ENCODE measurements at regions not wholly inside any gene's neighbourhood (a gene's known extent, or its start where the extent isn't known, plus 50 kb on each side); places are given as distances from the start of the nearest gene placed in this dataset.
"Not testable (repeated sequence)": the region's sequence is repeated elsewhere in the genome, so short reads cannot be mapped to it uniquely, and the experiment has no call there.

DNA sequence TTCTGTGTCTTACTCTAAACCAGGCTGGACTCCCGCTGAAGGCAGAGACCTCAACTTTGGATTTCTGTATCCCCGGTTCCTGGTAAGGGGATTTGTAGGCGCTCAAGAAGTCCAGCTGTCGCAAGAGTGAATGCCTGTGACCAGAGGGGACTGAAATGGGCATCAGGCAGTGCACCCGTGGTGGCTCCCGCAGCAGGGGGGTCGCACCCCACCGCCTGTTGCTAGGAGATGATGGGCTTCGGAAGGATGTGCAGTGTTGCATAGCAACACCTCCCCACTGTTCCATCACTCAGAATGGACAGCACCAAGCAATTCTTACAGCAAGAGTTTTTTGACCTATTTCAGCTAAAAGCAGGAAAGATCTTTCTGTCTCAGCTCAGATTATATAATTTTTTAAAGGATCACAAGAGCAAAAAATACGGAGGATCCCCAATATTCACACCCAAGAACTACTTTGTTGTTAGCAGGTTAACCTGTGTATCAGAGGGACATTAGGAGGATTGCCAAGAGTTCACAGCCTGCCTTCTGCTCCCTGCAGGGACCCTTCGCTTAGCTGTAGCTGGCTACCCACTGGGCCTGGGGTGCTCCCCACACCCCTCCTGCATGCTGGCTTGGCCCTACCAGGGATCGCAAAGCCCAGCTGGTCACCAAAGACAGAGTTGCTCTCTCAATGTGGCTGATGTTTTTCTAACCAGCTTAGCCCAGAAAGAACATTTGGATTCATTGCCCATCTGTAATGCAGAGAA lies 63.8 kb downstream of the SOWAHC start:
- TF ChIP-seq SUZ12 (IDR thresholded peaks at IDR 0.05; ENCODE audit: extremely low read depth, insufficient read depth, insufficient read length) (no peak), YY1 (IDR thresholded peaks at IDR 0.05; ENCODE audit: insufficient read depth, insufficient read length) (no peak), ZNF274 (IDR thresholded peaks at IDR 0.05; ENCODE audit: low read depth, low read length) (no peak)
- Histone ChIP-seq H3K27me3 (ENCODE audit: insufficient read depth, insufficient read length) (no peaks in the 10 kb centered on the region), H3K36me3 (ENCODE audit: insufficient read depth, insufficient read length, low read length) (no peaks in the 10 kb centered on the region), H3K9ac (ENCODE audit: insufficient read length, low read depth) (no peak overlapping the region), H3K4me3 (ENCODE audit: insufficient read length, low read depth) (no peak overlapping the region), H3K9me3 (ENCODE audit: insufficient read depth, low read length) (peaks cover 14% of the 10 kb centered on the region), H3K4me1 (ENCODE audit: insufficient read depth, insufficient read length) (peaks cover 7% of the 10 kb centered on the region)
- no peak for DNase-seq (ENCODE audit: low read depth, low spot score)

DNA sequence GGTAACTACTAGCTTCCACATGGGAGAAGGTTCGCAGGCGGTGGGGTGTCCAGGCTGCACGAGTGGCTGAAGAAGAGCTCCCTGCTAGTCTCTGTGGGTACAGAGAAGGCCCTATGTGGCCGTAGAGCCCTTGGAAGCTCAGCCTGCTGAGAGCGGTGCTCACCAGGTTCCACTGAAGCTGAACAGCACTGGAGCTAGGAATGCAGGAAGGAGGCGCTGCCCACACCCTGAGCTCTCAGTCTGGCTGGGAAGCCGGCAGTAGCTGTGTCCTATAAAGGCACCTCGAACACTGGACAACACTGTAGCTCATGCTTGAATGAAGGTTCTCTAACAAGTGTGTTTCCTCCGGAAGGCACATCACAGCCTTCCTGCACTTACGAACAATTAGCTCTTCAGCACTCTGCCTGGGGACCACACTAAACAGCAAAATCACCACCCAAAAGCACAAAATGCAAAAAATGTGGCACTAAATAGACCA lies 64.6 kb downstream of the SOWAHC start:
- H3K4me1 ChIP-seq (ENCODE audit: insufficient read depth, insufficient read length), result not testable (repeated sequence)

DNA sequence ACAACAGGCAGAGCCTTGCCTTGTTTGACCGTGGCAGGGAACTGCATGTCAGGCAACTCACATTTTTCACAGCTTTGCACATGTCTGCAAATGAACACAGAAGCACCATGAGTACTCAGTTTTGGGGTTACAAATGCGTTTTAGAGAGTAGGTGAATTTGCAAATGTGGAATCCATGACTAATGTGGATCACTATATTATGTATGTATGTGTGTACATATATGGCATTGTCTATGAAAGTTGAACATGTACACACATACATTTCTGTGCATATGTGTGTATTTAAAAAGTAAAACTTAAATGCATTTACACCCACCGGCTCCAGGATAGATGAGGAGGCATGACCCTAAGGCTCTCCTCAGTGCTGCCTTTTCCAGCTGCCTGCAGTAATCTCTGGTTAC lies 65.1 kb downstream of the SOWAHC start:
- no peaks in the 10 kb centered on the region for H3K36me3 ChIP-seq (ENCODE audit: insufficient read depth, insufficient read length, low read length)
- TF ChIP-seq ZNF274 (IDR thresholded peaks at IDR 0.05; ENCODE audit: low read depth, low read length), result no peak
- no peak for TF ChIP-seq SUZ12 (IDR thresholded peaks at IDR 0.05; ENCODE audit: extremely low read depth, insufficient read depth, insufficient read length)
- TF ChIP-seq YY1 (IDR thresholded peaks at IDR 0.05; ENCODE audit: insufficient read depth, insufficient read length), result no peak
- no peak overlapping the region for H3K4me3 ChIP-seq (ENCODE audit: insufficient read length, low read depth)
- no peak overlapping the region for H3K9ac ChIP-seq (ENCODE audit: insufficient read length, low read depth)
- peaks cover 7% of the 10 kb centered on the region for H3K4me1 ChIP-seq (ENCODE audit: insufficient read depth, insufficient read length)
- no peak for DNase-seq (ENCODE audit: low read depth, low spot score)
- peaks cover 2% of the 10 kb centered on the region; the same call in 1 of the 2 replicates for H3K9me3 ChIP-seq (ENCODE audit: insufficient read depth, low read length)
- no peaks in the 10 kb centered on the region for H3K27me3 ChIP-seq (ENCODE audit: insufficient read depth, insufficient read length)

More for the DNA sequence above, 64.6 kb downstream of the SOWAHC start:
- not testable (repeated sequence) for DNase-seq (ENCODE audit: low read depth, low spot score); H3K36me3 ChIP-seq (ENCODE audit: insufficient read depth, insufficient read length, low read length); H3K9ac ChIP-seq (ENCODE audit: insufficient read length, low read depth); H3K9me3 ChIP-seq (ENCODE audit: insufficient read depth, low read length); H3K27me3 ChIP-seq (ENCODE audit: insufficient read depth, insufficient read length); H3K4me3 ChIP-seq (ENCODE audit: insufficient read length, low read depth)

DNA sequence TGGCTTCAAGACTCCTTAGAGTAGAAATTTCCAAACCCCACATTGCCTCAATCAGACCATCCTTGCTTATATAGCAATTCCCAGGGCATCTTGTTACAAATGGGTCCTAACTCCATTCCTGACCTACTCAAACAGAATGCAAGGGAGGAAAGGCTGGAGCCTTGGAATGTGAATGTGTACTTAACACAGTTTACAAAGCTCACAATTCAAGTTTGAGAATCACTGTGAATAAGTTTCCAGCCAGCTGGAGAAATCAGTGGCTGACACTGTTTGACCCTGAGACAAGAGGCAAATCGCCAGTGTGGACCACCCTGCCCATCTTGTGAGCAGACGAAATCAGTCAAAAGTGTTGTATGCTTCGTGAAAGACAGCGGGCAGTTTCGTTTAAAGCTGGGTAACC lies 65.5 kb downstream of the SOWAHC start:
- Histone ChIP-seq H3K9ac (ENCODE audit: insufficient read length, low read depth) (no peak overlapping the region), H3K9me3 (ENCODE audit: insufficient read depth, low read length) (no peaks in the 10 kb centered on the region), H3K4me3 (ENCODE audit: insufficient read length, low read depth) (no peak overlapping the region), H3K4me1 (ENCODE audit: insufficient read depth, insufficient read length) (peaks cover 7% of the 10 kb centered on the region), H3K36me3 (ENCODE audit: insufficient read depth, insufficient read length, low read length) (no peaks in the 10 kb centered on the region), H3K27me3 (ENCODE audit: insufficient read depth, insufficient read length) (no peaks in the 10 kb centered on the region)
- DNase-seq (ENCODE audit: low read depth, low spot score), result no peak
- TF ChIP-seq YY1 (IDR thresholded peaks at IDR 0.05; ENCODE audit: insufficient read depth, insufficient read length) (no peak), SUZ12 (IDR thresholded peaks at IDR 0.05; ENCODE audit: extremely low read depth, insufficient read depth, insufficient read length) (no peak), ZNF274 (IDR thresholded peaks at IDR 0.05; ENCODE audit: low read depth, low read length) (no peak)

DNA sequence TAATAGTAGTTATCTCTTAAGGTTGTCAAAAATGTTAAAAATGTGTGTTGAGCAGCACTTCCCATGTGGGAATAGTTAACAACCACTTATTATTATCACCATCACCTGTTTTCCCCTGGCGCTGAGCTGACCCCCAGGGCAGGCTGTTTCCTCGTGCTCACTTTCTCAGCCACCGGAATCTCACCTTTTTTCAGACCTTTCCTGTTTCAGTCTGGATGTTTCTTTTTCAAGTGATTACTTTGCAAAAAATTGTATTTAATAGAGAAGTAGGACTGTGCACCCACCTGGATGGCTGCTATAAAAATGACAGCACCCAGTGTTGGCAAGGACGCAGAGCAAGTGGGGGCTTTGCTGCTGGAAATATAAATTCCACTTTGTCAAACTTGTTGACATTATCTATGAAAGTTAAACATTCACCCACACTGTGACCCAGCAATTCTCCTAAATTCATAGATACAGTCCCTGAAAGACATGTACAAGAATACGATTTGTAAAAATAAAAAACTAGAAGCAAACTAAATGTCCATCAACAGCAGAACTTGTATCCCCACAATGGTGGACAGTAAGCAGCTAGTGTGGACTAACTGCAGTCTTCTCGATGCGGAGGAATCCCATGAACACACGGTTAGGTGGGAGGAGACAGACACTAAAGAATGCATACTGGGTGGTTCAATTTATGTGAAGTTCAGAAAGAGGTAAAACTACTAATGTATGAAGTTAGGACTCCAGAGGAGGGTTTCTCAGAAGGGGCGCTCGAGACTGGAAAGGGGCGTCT lies 66.5 kb downstream of the SOWAHC start:
- no peak overlapping the region for H3K9ac ChIP-seq (ENCODE audit: insufficient read length, low read depth)
- DNase-seq (ENCODE audit: low read depth, low spot score), result no peak
- H3K36me3 ChIP-seq (ENCODE audit: insufficient read depth, insufficient read length, low read length), result no peaks in the 10 kb centered on the region
- no peaks in the 10 kb centered on the region for H3K27me3 ChIP-seq (ENCODE audit: insufficient read depth, insufficient read length)
- H3K4me1 ChIP-seq (ENCODE audit: insufficient read depth, insufficient read length), result peaks cover 7% of the 10 kb centered on the region
- no peak overlapping the region for H3K4me3 ChIP-seq (ENCODE audit: insufficient read length, low read depth)
- no peak for TF ChIP-seq SUZ12 (IDR thresholded peaks at IDR 0.05; ENCODE audit: extremely low read depth, insufficient read depth, insufficient read length)
- no peak for TF ChIP-seq ZNF274 (IDR thresholded peaks at IDR 0.05; ENCODE audit: low read depth, low read length)
- TF ChIP-seq YY1 (IDR thresholded peaks at IDR 0.05; ENCODE audit: insufficient read depth, insufficient read length), result no peak
- H3K9me3 ChIP-seq (ENCODE audit: insufficient read depth, low read length), result no peaks in the 10 kb centered on the region

DNA sequence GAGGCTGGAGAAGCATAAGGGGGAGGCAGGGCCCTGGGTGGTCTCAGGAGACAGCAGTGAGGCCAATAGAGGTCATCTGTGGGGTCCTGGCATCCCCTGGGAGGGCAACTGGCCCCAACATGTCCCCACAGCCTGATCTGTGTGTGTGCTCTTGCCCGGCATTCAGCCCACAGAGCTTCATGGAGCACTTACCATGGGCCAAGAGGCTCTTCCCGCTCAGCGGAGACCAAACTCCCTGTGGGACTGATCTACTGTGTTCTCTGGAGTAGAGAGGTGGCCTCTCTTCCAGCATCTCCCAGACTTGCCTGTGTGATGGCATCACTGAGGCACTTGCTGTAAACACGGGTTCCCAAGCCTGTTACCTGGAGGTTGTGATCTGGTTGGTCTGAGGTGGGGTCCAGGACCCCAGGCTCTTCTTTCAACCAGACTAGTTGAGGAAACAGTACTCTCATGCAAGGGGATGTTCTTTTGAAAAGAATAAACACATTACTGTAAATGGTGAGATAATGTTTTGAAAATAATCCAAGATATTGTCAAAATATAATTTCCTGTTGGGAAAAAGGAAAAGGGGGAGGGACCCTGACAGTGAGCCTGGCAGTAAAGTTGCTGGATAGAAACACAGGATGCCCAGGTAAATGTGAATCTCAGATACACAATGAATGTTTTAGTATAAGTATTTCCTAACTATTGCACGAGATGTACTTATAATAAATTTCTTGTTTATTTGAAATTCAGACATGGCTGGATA lies 67.6 kb downstream of the SOWAHC start:
- Histone ChIP-seq H3K27me3 (ENCODE audit: insufficient read depth, insufficient read length) (no peaks in the 10 kb centered on the region), H3K4me1 (ENCODE audit: insufficient read depth, insufficient read length) (peaks cover 2% of the 10 kb centered on the region)

DNA sequence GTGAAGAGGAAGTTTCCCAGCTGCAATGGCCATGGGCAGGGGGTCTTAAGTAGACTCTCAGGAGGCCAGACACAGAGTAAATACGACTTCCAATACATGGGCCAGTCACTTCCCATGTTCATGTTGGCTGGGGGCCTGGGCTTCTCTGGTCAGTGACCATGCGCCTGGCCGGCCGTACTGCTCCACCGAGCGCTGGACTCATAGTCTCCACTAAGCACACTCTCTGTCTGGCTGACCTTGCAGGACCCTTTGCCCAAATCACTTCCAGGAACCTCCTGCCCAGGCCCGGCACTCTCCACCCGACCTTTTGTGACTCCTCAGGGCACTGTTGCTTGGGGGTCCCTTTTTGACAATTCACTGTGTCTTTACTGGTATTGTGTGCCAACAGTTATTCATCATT lies 69.3 kb downstream of the SOWAHC start:
- Histone ChIP-seq H3K27me3 (ENCODE audit: insufficient read depth, insufficient read length) (no peaks in the 10 kb centered on the region), H3K9ac (ENCODE audit: insufficient read length, low read depth) (no peak overlapping the region), H3K9me3 (ENCODE audit: insufficient read depth, low read length) (no peaks in the 10 kb centered on the region), H3K4me1 (ENCODE audit: insufficient read depth, insufficient read length) (no peaks in the 10 kb centered on the region), H3K4me3 (ENCODE audit: insufficient read length, low read depth) (no peak overlapping the region), H3K36me3 (ENCODE audit: insufficient read depth, insufficient read length, low read length) (no peaks in the 10 kb centered on the region)
- DNase-seq (ENCODE audit: low read depth, low spot score), result no peak
- TF ChIP-seq ZNF274 (IDR thresholded peaks at IDR 0.05; ENCODE audit: low read depth, low read length) (no peak), SUZ12 (IDR thresholded peaks at IDR 0.05; ENCODE audit: extremely low read depth, insufficient read depth, insufficient read length) (no peak), YY1 (IDR thresholded peaks at IDR 0.05; ENCODE audit: insufficient read depth, insufficient read length) (no peak)

More for the DNA sequence above, 67.6 kb downstream of the SOWAHC start:
- Histone ChIP-seq H3K9ac (ENCODE audit: insufficient read length, low read depth) (no peak overlapping the region), H3K4me3 (ENCODE audit: insufficient read length, low read depth) (no peak overlapping the region), H3K36me3 (ENCODE audit: insufficient read depth, insufficient read length, low read length) (no peaks in the 10 kb centered on the region), H3K9me3 (ENCODE audit: insufficient read depth, low read length) (no peaks in the 10 kb centered on the region)
- TF ChIP-seq ZNF274 (IDR thresholded peaks at IDR 0.05; ENCODE audit: low read depth, low read length) (no peak), YY1 (IDR thresholded peaks at IDR 0.05; ENCODE audit: insufficient read depth, insufficient read length) (no peak), SUZ12 (IDR thresholded peaks at IDR 0.05; ENCODE audit: extremely low read depth, insufficient read depth, insufficient read length) (no peak)
- no peak for DNase-seq (ENCODE audit: low read depth, low spot score)
